Choroid plexus epithelial cell (primary cell): ENCODE measurements at regions not wholly inside any gene's neighbourhood (a gene's known extent, or its start where the extent isn't known, plus 50 kb on each side); places are given as distances from the start of the nearest gene placed in this dataset.

Source experiments
- DNase-seq: peaks from one replicate; pipeline ENCODE4 v3.0.0-alpha.2; 2010; ENCODE audit warnings: low read depth
- H3K4me3 ChIP-seq: 2 replicates; pipeline ENCODE4 v1.5.1; 2011; ENCODE audit warnings: low read depth, mild to moderate bottlenecking, control low read depth, low read length, moderate library complexity
- CTCF ChIP-seq: conservative IDR thresholded peaks from 2 replicates; pipeline ENCODE4 v1.5.1; 2011; ENCODE audit warnings: low read depth, mild to moderate bottlenecking, control low read depth, inconsistent platforms, low read length, moderate library complexity

- H3K4me3 ChIP-seq = no peak overlapping the region
- DNase-seq = no peak
- TF ChIP-seq CTCF = peak; percentile 26
Measured at GRCh38 chr17:72388765-72389473, 268.1 kb downstream of the SOX9 start.

GRCh38 chr17:72390675-72391508 is 270.1 kb downstream of the SOX9 start:
- DNase-seq = peak; percentile 55
- TF ChIP-seq CTCF = no peak
- no peak overlapping the region for H3K4me3 ChIP-seq

- no peak for TF ChIP-seq CTCF
- H3K4me3 ChIP-seq = no peak overlapping the region
- peak; percentile 80 for DNase-seq
Measured at GRCh38 chr17:72392056-72393010, 271.5 kb downstream of the SOX9 start.

GRCh38 chr17:72393553-72393952 is 272.7 kb downstream of the SOX9 start:
- no peak for TF ChIP-seq CTCF
- H3K4me3 ChIP-seq = peak overlapping the region; percentile 15

GRCh38 chr17:72394531-72394930 is 273.7 kb downstream of the SOX9 start:
- H3K4me3 ChIP-seq = no peak overlapping the region
- DNase-seq = no peak
- no peak for TF ChIP-seq CTCF

More at GRCh38 chr17:72393553-72393952, 272.7 kb downstream of the SOX9 start:
- DNase-seq = peak; percentile 61

- H3K4me3 ChIP-seq = no peak overlapping the region
- DNase-seq = no peak
- no peak for TF ChIP-seq CTCF
Measured at GRCh38 chr17:72396121-72396520, 275.3 kb downstream of the SOX9 start.
